ENCODE measurements at regions not wholly inside any gene's neighbourhood (a gene's known extent, or its start where the extent isn't known, plus 50 kb on each side); places are given as distances from the start of the nearest gene placed in this dataset.

DNA sequence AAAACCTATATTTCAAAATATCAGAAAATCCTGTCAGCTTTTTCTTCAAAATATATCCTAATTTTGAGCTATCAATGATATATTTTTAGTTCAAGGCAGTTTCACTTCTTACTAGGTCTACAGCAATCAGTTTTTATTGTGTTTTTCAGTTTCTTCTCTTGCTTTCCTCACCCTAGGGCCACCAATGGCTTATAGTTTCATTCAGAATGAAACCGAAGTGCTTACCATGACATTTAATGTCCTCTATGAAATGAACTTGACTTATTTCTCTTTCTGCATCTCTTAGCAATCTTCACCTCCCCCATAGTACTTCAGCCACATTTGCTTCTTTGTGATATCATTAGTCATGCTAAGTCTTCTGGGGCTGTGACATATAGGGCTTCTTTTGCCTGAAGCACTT, 100.3 kb downstream of the ARL5B start:
- TF ChIP-seq, protein P1, sequence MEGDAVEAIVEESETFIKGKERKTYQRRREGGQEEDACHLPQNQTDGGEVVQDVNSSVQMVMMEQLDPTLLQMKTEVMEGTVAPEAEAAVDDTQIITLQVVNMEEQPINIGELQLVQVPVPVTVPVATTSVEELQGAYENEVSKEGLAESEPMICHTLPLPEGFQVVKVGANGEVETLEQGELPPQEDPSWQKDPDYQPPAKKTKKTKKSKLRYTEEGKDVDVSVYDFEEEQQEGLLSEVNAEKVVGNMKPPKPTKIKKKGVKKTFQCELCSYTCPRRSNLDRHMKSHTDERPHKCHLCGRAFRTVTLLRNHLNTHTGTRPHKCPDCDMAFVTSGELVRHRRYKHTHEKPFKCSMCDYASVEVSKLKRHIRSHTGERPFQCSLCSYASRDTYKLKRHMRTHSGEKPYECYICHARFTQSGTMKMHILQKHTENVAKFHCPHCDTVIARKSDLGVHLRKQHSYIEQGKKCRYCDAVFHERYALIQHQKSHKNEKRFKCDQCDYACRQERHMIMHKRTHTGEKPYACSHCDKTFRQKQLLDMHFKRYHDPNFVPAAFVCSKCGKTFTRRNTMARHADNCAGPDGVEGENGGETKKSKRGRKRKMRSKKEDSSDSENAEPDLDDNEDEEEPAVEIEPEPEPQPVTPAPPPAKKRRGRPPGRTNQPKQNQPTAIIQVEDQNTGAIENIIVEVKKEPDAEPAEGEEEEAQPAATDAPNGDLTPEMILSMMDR (IDR thresholded peaks at IDR 0.05) = no peak
- no peak overlapping the region for H3K4me2 ChIP-seq (replicated peaks; ENCODE audit: extremely low read depth, low read length, poor library complexity, severe bottlenecking)
- Mint-ChIP-seq H3K27ac (no peak overlapping the region), H3K4me3 (no peak overlapping the region), H3K9me3 (peaks cover 0 to 7% (median 4%) of the 10 kb centered on the region in 7 donors), H3K36me3 (no peaks in the 10 kb centered on the region), H3K27me3 (ENCODE audit: low read depth in 3 of 3) (no peaks in the 10 kb centered on the region), H3K4me1 (no peaks in the 10 kb centered on the region)
- DNase-seq = no peak
- no peaks in the 10 kb centered on the region for H3K9me3 ChIP-seq (replicated peaks in 1 of 2; ENCODE audit: control insufficient read depth in 1 of 2, insufficient read depth in 1 of 2, low read length in 2 of 2)
- H3K9ac ChIP-seq (ENCODE audit: insufficient read depth, low read length, poor library complexity, severe bottlenecking) = no peak overlapping the region
- intact Hi-C loops (cut with micrococcal nuclease) = no loop called here
- H3K79me2 ChIP-seq (ENCODE audit: insufficient read depth, low read length) = no peaks in the 10 kb centered on the region
- H4K20me1 ChIP-seq (ENCODE audit: insufficient read depth, low read length) = no peaks in the 10 kb centered on the region
- no peak overlapping the region for H3K27ac ChIP-seq (ENCODE audit: low read depth in 1 of 2, low read length in 2 of 2)
- no peaks in the 10 kb centered on the region for H3K27me3 ChIP-seq (ENCODE audit: control insufficient read depth in 2 of 2, insufficient read depth in 2 of 2, low read length in 2 of 2)
- H3K4me3 ChIP-seq (replicated peaks in 1 of 3; ENCODE audit: low read depth in 2 of 3, low read length in 3 of 3) = no peak overlapping the region
- no peaks in the 10 kb centered on the region for H3K36me3 ChIP-seq (replicated peaks in 1 of 2; ENCODE audit: control insufficient read depth in 1 of 2, insufficient read depth in 2 of 2, low read length in 2 of 2)
- no peak overlapping the region for H2AFZ ChIP-seq (ENCODE audit: insufficient read depth, low read depth, low read length, poor library complexity, severe bottlenecking)
- no peaks in the 10 kb centered on the region for H3K4me1 ChIP-seq (ENCODE audit: control insufficient read depth in 1 of 2, insufficient read depth in 2 of 2, low read length in 2 of 2)
- 100% methylated on average over 1 of the region's 1 CpG for WGBS (ENCODE audit: insufficient coverage)

DNA sequence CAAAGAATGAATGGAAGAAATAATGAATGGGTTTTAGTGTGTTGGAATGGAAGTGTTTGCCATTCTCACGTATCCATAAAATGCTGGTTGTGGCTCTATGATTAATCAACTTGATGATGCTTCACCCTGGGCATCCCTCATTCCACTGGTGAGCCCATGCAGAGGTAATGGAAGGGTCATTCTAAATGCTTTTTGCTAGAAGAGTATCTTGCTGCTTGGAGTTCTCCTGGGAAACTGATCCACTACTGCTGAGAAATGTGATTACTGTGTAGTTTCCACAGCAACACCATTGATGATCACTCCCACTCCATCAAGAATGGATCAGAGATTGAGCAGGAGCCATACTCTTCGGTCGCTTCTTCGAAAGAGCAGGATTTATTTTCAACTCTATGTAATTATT, 101.6 kb downstream of the ARL5B start:
- Histone ChIP-seq H3K27me3 (ENCODE audit: control insufficient read depth in 2 of 2, insufficient read depth in 2 of 2, low read length in 2 of 2) (no peaks in the 10 kb centered on the region), H3K9ac (ENCODE audit: insufficient read depth, low read length, poor library complexity, severe bottlenecking) (no peak overlapping the region), H4K20me1 (ENCODE audit: insufficient read depth, low read length) (no peaks in the 10 kb centered on the region), H3K4me2 (replicated peaks; ENCODE audit: extremely low read depth, low read length, poor library complexity, severe bottlenecking) (no peak overlapping the region), H3K27ac (ENCODE audit: low read depth in 1 of 2, low read length in 2 of 2) (no peak overlapping the region), H3K36me3 (replicated peaks in 1 of 2; ENCODE audit: control insufficient read depth in 1 of 2, insufficient read depth in 2 of 2, low read length in 2 of 2) (no peaks in the 10 kb centered on the region), H3K9me3 (replicated peaks in 1 of 2; ENCODE audit: control insufficient read depth in 1 of 2, insufficient read depth in 1 of 2, low read length in 2 of 2) (no peaks in the 10 kb centered on the region), H3K4me3 (replicated peaks in 1 of 3; ENCODE audit: low read depth in 2 of 3, low read length in 3 of 3) (no peak overlapping the region), H2AFZ (ENCODE audit: insufficient read depth, low read depth, low read length, poor library complexity, severe bottlenecking) (no peak overlapping the region), H3K4me1 (ENCODE audit: control insufficient read depth in 1 of 2, insufficient read depth in 2 of 2, low read length in 2 of 2) (no peaks in the 10 kb centered on the region), H3K79me2 (ENCODE audit: insufficient read depth, low read length) (no peaks in the 10 kb centered on the region)
- peaks cover 0 to 11% (median 4%) of the 10 kb centered on the region in 7 donors for H3K9me3 Mint-ChIP-seq
- H3K27ac Mint-ChIP-seq = no peak overlapping the region
- WGBS (ENCODE audit: insufficient coverage) = no CpG with 5 or more reads among the region's 4 CpGs
- no peaks in the 10 kb centered on the region for H3K4me1 Mint-ChIP-seq
- TF ChIP-seq, protein P1 (IDR thresholded peaks at IDR 0.05) = no peak
- intact Hi-C loops (cut with micrococcal nuclease) = no loop called here
- no peak for DNase-seq
- H3K27me3 Mint-ChIP-seq (ENCODE audit: low read depth in 3 of 3) = no peaks in the 10 kb centered on the region
- H3K36me3 Mint-ChIP-seq = no peaks in the 10 kb centered on the region
- H3K4me3 Mint-ChIP-seq = no peak overlapping the region
